K562 (cell line): ENCODE measurements at regions not wholly inside any gene's neighbourhood (a gene's known extent, or its start where the extent isn't known, plus 50 kb on each side); places are given as distances from the start of the nearest gene placed in this dataset.

Experiments
- DMBX1 ChIP-seq: fragments of 250-450 bp; sonication (Bioruptor Pico); IDR thresholded peaks from 2 replicates; pipeline ENCODE4 v1.8.0; 2022; ENCODE audit warnings: inconsistent platforms, mild to moderate bottlenecking, moderate library complexity, borderline replicate concordance
- GABPA ChIP-seq: fragments of 200-800 bp; sonication (Bioruptor generic); conservative IDR thresholded peaks from 2 replicates; pipeline ENCODE4 v1.6.1; 2016; ENCODE audit warnings: low read depth, missing genetic modification characterization, missing compliant biosample characterization
- MTF1 ChIP-seq: fragments of 250-450 bp; sonication (Bioruptor Pico); IDR thresholded peaks from 2 replicates; pipeline ENCODE4 v1.9.0; 2021; ENCODE audit warnings: moderate library complexity, mild to moderate bottlenecking, inconsistent platforms, borderline replicate concordance
- RCOR1 ChIP-seq, 2 experiments: IDR thresholded peaks; 2 replicates each; pipeline ENCODE4 v1.6.1; 2012; ENCODE audit warnings: low read depth in 2 of 2, low read length in 2 of 2, borderline replicate concordance in 1 of 2, improper control_type of control experiment in 1 of 2
- ZNF197 ChIP-seq: fragments of 200-800 bp; sonication (Bioruptor generic); IDR thresholded peaks from 2 replicates; pipeline ENCODE4 v1.6.1; 2016; ENCODE audit warnings: low read depth, missing genetic modification characterization, missing compliant biosample characterization
- TF ChIP-seq, protein P1 (sequence below): fragments of 450-650 bp; formaldehyde crosslinking; IDR thresholded peaks from 2 replicates; pipeline ENCODE4 v1.4.0; 2022; ENCODE audit warnings: mild to moderate bottlenecking, moderate library complexity
- TF ChIP-seq, protein P2 (sequence below): fragments of 250-450 bp; sonication (Bioruptor Pico); IDR thresholded peaks from 2 replicates; pipeline ENCODE4 v1.5.1; 2021; ENCODE audit warnings: mild to moderate bottlenecking
- TF ChIP-seq, protein P3 (sequence below): fragments of 150-350 bp; IDR thresholded peaks from 2 replicates; pipeline ENCODE4 v1.6.1; 2014; ENCODE audit warnings: low read depth, mild to moderate bottlenecking, low read length, borderline replicate concordance

DNA sequence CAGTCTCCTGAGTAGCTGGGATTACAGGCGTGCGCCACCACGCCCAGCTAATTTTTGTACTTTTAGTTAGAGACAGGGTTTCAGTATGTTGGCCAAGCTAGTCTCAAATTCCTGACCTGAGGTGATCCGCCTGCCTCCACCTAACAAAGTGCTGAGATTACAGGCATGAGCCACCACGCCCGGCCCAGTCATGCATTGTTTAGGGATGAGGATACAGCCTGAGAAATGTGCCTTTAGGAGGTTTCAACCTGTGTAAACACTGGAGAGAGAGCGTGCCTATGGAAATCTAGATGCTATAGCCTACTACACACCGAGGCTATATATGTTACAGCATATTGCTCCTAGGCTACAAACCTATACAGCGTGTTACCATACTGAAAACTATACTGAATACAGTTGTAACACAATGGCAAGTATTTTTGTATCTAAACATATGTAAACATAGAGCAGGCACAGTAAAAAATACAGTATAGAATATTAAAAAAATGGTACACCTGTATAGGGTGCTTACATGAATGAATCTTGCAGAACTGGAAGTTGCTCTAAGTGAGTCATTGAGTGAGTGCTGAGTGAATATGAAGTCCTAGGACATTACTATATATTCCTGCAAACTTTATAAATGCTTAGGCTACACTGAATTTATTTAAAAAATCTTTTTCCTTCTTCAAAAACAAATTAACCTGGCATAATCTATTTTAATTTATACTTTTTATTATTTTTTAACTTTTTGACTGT is 588.2 kb upstream of the ADGRL3 start (continued):
- TF ChIP-seq, protein P1, sequence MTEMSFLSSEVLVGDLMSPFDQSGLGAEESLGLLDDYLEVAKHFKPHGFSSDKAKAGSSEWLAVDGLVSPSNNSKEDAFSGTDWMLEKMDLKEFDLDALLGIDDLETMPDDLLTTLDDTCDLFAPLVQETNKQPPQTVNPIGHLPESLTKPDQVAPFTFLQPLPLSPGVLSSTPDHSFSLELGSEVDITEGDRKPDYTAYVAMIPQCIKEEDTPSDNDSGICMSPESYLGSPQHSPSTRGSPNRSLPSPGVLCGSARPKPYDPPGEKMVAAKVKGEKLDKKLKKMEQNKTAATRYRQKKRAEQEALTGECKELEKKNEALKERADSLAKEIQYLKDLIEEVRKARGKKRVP (CRISPR knock-in tag) = no peak
- TF ChIP-seq, protein P2, sequence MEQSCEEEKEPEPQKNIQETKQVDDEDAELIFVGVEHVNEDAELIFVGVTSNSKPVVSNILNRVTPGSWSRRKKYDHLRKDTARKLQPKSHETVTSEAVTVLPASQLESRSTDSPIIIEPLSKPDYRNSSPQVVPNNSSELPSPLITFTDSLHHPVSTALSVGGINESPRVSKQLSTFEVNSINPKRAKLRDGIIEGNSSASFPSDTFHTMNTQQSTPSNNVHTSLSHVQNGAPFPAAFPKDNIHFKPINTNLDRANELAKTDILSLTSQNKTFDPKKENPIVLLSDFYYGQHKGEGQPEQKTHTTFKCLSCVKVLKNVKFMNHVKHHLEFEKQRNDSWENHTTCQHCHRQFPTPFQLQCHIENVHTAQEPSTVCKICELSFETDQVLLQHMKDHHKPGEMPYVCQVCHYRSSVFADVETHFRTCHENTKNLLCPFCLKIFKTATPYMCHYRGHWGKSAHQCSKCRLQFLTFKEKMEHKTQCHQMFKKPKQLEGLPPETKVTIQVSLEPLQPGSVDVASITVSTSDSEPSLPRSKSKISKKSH (CRISPR knock-in tag) = no peak
- TF ChIP-seq, protein P3, sequence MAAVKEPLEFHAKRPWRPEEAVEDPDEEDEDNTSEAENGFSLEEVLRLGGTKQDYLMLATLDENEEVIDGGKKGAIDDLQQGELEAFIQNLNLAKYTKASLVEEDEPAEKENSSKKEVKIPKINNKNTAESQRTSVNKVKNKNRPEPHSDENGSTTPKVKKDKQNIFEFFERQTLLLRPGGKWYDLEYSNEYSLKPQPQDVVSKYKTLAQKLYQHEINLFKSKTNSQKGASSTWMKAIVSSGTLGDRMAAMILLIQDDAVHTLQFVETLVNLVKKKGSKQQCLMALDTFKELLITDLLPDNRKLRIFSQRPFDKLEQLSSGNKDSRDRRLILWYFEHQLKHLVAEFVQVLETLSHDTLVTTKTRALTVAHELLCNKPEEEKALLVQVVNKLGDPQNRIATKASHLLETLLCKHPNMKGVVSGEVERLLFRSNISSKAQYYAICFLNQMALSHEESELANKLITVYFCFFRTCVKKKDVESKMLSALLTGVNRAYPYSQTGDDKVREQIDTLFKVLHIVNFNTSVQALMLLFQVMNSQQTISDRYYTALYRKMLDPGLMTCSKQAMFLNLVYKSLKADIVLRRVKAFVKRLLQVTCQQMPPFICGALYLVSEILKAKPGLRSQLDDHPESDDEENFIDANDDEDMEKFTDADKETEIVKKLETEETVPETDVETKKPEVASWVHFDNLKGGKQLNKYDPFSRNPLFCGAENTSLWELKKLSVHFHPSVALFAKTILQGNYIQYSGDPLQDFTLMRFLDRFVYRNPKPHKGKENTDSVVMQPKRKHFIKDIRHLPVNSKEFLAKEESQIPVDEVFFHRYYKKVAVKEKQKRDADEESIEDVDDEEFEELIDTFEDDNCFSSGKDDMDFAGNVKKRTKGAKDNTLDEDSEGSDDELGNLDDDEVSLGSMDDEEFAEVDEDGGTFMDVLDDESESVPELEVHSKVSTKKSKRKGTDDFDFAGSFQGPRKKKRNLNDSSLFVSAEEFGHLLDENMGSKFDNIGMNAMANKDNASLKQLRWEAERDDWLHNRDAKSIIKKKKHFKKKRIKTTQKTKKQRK = no peak
- TF ChIP-seq DMBX1 (CRISPR knock-in tag) (no peak), GABPA (tag) (no peak), MTF1 (CRISPR knock-in tag) (no peak), RCOR1 (IDR thresholded peaks at IDR 0.05; ENCODE audit: borderline replicate concordance in 1 of 2, low read depth in 2 of 2, low read length in 2 of 2) (no peak), ZNF197 (CRISPR knock-in tag) (no peak)
